ENCODE measurements at regions not wholly inside any gene's neighbourhood (a gene's known extent, or its start where the extent isn't known, plus 50 kb on each side); places are given as distances from the start of the nearest gene placed in this dataset.

- ATAC-seq (ENCODE audit: low FRiP score) (no peak), DNase-seq (peak in 1 of 2 donors; percentile 56)
- intact Hi-C loops (cut with DNase I), result no loop called here
- Histone ChIP-seq H3K27me3 (ENCODE audit: control insufficient read depth in 1 of 2, insufficient read depth in 2 of 2, low read length in 1 of 2) (no peaks in the 10 kb centered on the region), H3K9me3 (ENCODE audit: control insufficient read depth, low read length) (no peaks in the 10 kb centered on the region), H3K4me1 (ENCODE audit: control insufficient read depth in 1 of 2, insufficient read depth in 2 of 2, low read length in 2 of 2) (no peaks in the 10 kb centered on the region), H3K4me3 (ENCODE audit: low read length in 2 of 2) (no peak overlapping the region), H3K36me3 (ENCODE audit: control insufficient read depth in 1 of 2, insufficient read depth in 2 of 2, low read length in 1 of 2) (no peaks in the 10 kb centered on the region), H3K27ac (ENCODE audit: low read depth in 1 of 2, low read length in 2 of 2) (no peak overlapping the region)
- WGBS, 2 donors, result 81 to 82% methylated on average over 14 of the region's 14 CpGs
These were observed 142.3 kb upstream of the HAAO start for GRCh38 chr2:42934580-42935186.

- Histone ChIP-seq H3K4me1 (ENCODE audit: control insufficient read depth in 1 of 2, insufficient read depth in 2 of 2, low read length in 2 of 2) (no peaks in the 10 kb centered on the region), H3K4me3 (ENCODE audit: low read length in 2 of 2) (no peak overlapping the region), H3K36me3 (ENCODE audit: control insufficient read depth in 1 of 2, insufficient read depth in 2 of 2, low read length in 1 of 2) (no peaks in the 10 kb centered on the region), H3K27me3 (ENCODE audit: control insufficient read depth in 1 of 2, insufficient read depth in 2 of 2, low read length in 1 of 2) (no peaks in the 10 kb centered on the region), H3K9me3 (ENCODE audit: control insufficient read depth, low read length) (no peaks in the 10 kb centered on the region), H3K27ac (ENCODE audit: low read depth in 1 of 2, low read length in 2 of 2) (no peak overlapping the region)
- DNase-seq (peak in 1 of 2 donors; percentile 67), ATAC-seq (ENCODE audit: low FRiP score) (no peak)
- WGBS, 2 donors, result 12 to 16% methylated on average over 8 of the region's 8 CpGs
- intact Hi-C loops (cut with DNase I), result no loop called here
These were observed 141.5 kb upstream of the HAAO start for GRCh38 chr2:42933824-42934254.

GRCh38 chr2:42932271-42933151 lies 140.1 kb upstream of the HAAO start:
- peak overlapping the region; percentile 41 to 57 for H3K27ac ChIP-seq (ENCODE audit: low read depth in 1 of 2, low read length in 2 of 2)
- intact Hi-C loops (cut with DNase I), result no loop called here
- ATAC-seq (ENCODE audit: low FRiP score), result no peak

GRCh38 chr2:42931818-42932195 lies 139.4 kb upstream of the HAAO start:
- no peaks in the 10 kb centered on the region for H3K4me1 ChIP-seq (ENCODE audit: control insufficient read depth in 1 of 2, insufficient read depth in 2 of 2, low read length in 2 of 2)
- intact Hi-C loops (cut with DNase I), result loop anchor here in 1 of 2 donors (2.0 kb wide), 1 partner anchor 71 kb away; no protein-coding TSS in a partner anchor
- H3K27me3 ChIP-seq (ENCODE audit: control insufficient read depth in 1 of 2, insufficient read depth in 2 of 2, low read length in 1 of 2), result no peaks in the 10 kb centered on the region
- H3K9me3 ChIP-seq (ENCODE audit: control insufficient read depth, low read length), result no peaks in the 10 kb centered on the region
- H3K27ac ChIP-seq (ENCODE audit: low read depth in 1 of 2, low read length in 2 of 2), result peak overlapping the region; percentile 57 to 58
- no peaks in the 10 kb centered on the region for H3K36me3 ChIP-seq (ENCODE audit: control insufficient read depth in 1 of 2, insufficient read depth in 2 of 2, low read length in 1 of 2)
- ATAC-seq (ENCODE audit: low FRiP score) (no peak), DNase-seq (peak in 1 of 2 donors; percentile 72)
- H3K4me3 ChIP-seq (ENCODE audit: low read length in 2 of 2), result no peak overlapping the region
- WGBS, 2 donors, result 22 to 26% methylated on average over 3 of the region's 3 CpGs

More at GRCh38 chr2:42932271-42933151, 140.1 kb upstream of the HAAO start:
- H3K27me3 ChIP-seq (ENCODE audit: control insufficient read depth in 1 of 2, insufficient read depth in 2 of 2, low read length in 1 of 2), result no peaks in the 10 kb centered on the region
- H3K4me3 ChIP-seq (ENCODE audit: low read length in 2 of 2), result no peak overlapping the region
- H3K36me3 ChIP-seq (ENCODE audit: control insufficient read depth in 1 of 2, insufficient read depth in 2 of 2, low read length in 1 of 2), result no peaks in the 10 kb centered on the region
- peak in 1 of 2 donors; percentile 61 for DNase-seq
- H3K9me3 ChIP-seq (ENCODE audit: control insufficient read depth, low read length), result no peaks in the 10 kb centered on the region
- WGBS, 2 donors, result 48 to 52% methylated on average over 13 of the region's 13 CpGs
- H3K4me1 ChIP-seq (ENCODE audit: control insufficient read depth in 1 of 2, insufficient read depth in 2 of 2, low read length in 2 of 2), result no peaks in the 10 kb centered on the region

- DNase-seq (peak; percentile 44 to 67), ATAC-seq (ENCODE audit: low FRiP score) (no peak)
- Histone ChIP-seq H3K4me1 (ENCODE audit: control insufficient read depth in 1 of 2, insufficient read depth in 2 of 2, low read length in 2 of 2) (no peaks in the 10 kb centered on the region), H3K27me3 (ENCODE audit: control insufficient read depth in 1 of 2, insufficient read depth in 2 of 2, low read length in 1 of 2) (no peaks in the 10 kb centered on the region), H3K9me3 (ENCODE audit: control insufficient read depth, low read length) (no peaks in the 10 kb centered on the region), H3K36me3 (ENCODE audit: control insufficient read depth in 1 of 2, insufficient read depth in 2 of 2, low read length in 1 of 2) (no peaks in the 10 kb centered on the region), H3K4me3 (ENCODE audit: low read length in 2 of 2) (no peak overlapping the region), H3K27ac (ENCODE audit: low read depth in 1 of 2, low read length in 2 of 2) (peak overlapping the region in 1 of 2 donors; percentile 58)
- intact Hi-C loops (cut with DNase I), result loop anchor here in 1 of 2 donors (2.0 kb wide), 1 partner anchor 70 kb away; no protein-coding TSS in a partner anchor
- 48 to 55% methylated on average over 8 of the region's 8 CpGs for WGBS, 2 donors
These were observed 138.9 kb upstream of the HAAO start for GRCh38 chr2:42931146-42931817.

GRCh38 chr2:42930025-42930581 lies 137.7 kb upstream of the HAAO start:
- H3K27ac ChIP-seq (ENCODE audit: low read depth in 1 of 2, low read length in 2 of 2), result peak overlapping the region; percentile 53 to 71
- no peaks in the 10 kb centered on the region for H3K27me3 ChIP-seq (ENCODE audit: control insufficient read depth in 1 of 2, insufficient read depth in 2 of 2, low read length in 1 of 2)
- H3K4me1 ChIP-seq (ENCODE audit: control insufficient read depth in 1 of 2, insufficient read depth in 2 of 2, low read length in 2 of 2), result peaks cover 0 to 5% of the 10 kb centered on the region in 2 donors
- H3K4me3 ChIP-seq (ENCODE audit: low read length in 2 of 2), result no peak overlapping the region
- DNase-seq (peak; percentile 65 to 74), ATAC-seq (ENCODE audit: low FRiP score) (no peak)
- intact Hi-C loops (cut with DNase I), result loop anchor here in 1 of 2 donors (2.0 kb wide), 1 partner anchor 69 kb away; no protein-coding TSS in a partner anchor
- no peaks in the 10 kb centered on the region for H3K36me3 ChIP-seq (ENCODE audit: control insufficient read depth in 1 of 2, insufficient read depth in 2 of 2, low read length in 1 of 2)
- WGBS, 2 donors, result 9 to 10% methylated on average over 5 of the region's 5 CpGs
- no peaks in the 10 kb centered on the region for H3K9me3 ChIP-seq (ENCODE audit: control insufficient read depth, low read length)

GRCh38 chr2:42929546-42930024 lies 137.2 kb upstream of the HAAO start:
- intact Hi-C loops (cut with DNase I), result loop anchor here in 1 of 2 donors (2.0 to 5.0 kb wide), 2 partner anchors 52 to 69 kb away; no protein-coding TSS in a partner anchor
- DNase-seq (peak in 1 of 2 donors; percentile 32), ATAC-seq (ENCODE audit: low FRiP score) (no peak)
- H3K27me3 ChIP-seq (ENCODE audit: control insufficient read depth in 1 of 2, insufficient read depth in 2 of 2, low read length in 1 of 2), result no peaks in the 10 kb centered on the region
- H3K27ac ChIP-seq (ENCODE audit: low read depth in 1 of 2, low read length in 2 of 2), result peak overlapping the region; percentile 53 to 71
- no peaks in the 10 kb centered on the region for H3K36me3 ChIP-seq (ENCODE audit: control insufficient read depth in 1 of 2, insufficient read depth in 2 of 2, low read length in 1 of 2)
- 92% methylated on average over 4 of the region's 4 CpGs for WGBS, 2 donors
- H3K4me1 ChIP-seq (ENCODE audit: control insufficient read depth in 1 of 2, insufficient read depth in 2 of 2, low read length in 2 of 2), result peaks cover 0 to 5% of the 10 kb centered on the region in 2 donors
- no peaks in the 10 kb centered on the region for H3K9me3 ChIP-seq (ENCODE audit: control insufficient read depth, low read length)
- H3K4me3 ChIP-seq (ENCODE audit: low read length in 2 of 2), result no peak overlapping the region
